ENCODE measurements at regions not wholly inside any gene's neighbourhood (a gene's known extent, or its start where the extent isn't known, plus 50 kb on each side); places are given as distances from the start of the nearest gene placed in this dataset.

DNA sequence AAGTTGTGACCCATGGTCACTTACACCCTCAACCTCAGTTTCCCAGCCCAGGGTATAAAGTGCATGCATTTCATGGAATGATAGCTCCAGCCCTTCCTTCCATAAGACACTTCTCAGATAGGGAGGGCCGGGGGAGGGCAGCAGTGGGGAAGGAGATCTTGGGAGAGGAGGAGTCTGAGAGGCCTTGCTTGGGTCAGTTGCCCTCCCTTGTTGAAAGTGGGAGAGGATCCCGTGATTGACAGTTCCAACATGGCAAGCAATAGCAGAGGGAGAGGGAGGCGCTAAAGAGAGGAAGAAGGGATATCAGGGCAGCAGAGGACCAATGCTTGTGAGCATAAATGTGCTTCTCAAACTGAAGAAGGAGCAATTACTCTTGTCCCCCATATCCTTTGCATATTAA, 244.4 kb downstream of the CHRM3 start (continued):
- TF ChIP-seq, protein P1, sequence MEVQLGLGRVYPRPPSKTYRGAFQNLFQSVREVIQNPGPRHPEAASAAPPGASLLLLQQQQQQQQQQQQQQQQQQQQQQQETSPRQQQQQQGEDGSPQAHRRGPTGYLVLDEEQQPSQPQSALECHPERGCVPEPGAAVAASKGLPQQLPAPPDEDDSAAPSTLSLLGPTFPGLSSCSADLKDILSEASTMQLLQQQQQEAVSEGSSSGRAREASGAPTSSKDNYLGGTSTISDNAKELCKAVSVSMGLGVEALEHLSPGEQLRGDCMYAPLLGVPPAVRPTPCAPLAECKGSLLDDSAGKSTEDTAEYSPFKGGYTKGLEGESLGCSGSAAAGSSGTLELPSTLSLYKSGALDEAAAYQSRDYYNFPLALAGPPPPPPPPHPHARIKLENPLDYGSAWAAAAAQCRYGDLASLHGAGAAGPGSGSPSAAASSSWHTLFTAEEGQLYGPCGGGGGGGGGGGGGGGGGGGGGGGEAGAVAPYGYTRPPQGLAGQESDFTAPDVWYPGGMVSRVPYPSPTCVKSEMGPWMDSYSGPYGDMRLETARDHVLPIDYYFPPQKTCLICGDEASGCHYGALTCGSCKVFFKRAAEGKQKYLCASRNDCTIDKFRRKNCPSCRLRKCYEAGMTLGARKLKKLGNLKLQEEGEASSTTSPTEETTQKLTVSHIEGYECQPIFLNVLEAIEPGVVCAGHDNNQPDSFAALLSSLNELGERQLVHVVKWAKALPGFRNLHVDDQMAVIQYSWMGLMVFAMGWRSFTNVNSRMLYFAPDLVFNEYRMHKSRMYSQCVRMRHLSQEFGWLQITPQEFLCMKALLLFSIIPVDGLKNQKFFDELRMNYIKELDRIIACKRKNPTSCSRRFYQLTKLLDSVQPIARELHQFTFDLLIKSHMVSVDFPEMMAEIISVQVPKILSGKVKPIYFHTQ (CRISPR knock-in tag; IDR thresholded peaks at IDR 0.05), result no peak
- TF ChIP-seq, protein P2, sequence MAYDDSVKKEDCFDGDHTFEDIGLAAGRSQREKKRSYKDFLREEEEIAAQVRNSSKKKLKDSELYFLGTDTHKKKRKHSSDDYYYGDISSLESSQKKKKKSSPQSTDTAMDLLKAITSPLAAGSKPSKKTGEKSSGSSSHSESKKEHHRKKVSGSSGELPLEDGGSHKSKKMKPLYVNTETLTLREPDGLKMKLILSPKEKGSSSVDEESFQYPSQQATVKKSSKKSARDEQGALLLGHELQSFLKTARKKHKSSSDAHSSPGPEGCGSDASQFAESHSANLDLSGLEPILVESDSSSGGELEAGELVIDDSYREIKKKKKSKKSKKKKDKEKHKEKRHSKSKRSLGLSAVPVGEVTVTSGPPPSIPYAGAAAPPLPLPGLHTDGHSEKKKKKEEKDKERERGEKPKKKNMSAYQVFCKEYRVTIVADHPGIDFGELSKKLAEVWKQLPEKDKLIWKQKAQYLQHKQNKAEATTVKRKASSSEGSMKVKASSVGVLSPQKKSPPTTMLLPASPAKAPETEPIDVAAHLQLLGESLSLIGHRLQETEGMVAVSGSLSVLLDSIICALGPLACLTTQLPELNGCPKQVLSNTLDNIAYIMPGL (CRISPR knock-in tag; IDR thresholded peaks at IDR 0.05), result no peak
- TF ChIP-seq NFYB (CRISPR knock-in tag; conservative IDR thresholded peaks at IDR 0.05; ENCODE audit: low read depth) (no peak), NFATC4 (CRISPR knock-in tag; IDR thresholded peaks at IDR 0.05) (no peak)
- TF ChIP-seq, protein P3, sequence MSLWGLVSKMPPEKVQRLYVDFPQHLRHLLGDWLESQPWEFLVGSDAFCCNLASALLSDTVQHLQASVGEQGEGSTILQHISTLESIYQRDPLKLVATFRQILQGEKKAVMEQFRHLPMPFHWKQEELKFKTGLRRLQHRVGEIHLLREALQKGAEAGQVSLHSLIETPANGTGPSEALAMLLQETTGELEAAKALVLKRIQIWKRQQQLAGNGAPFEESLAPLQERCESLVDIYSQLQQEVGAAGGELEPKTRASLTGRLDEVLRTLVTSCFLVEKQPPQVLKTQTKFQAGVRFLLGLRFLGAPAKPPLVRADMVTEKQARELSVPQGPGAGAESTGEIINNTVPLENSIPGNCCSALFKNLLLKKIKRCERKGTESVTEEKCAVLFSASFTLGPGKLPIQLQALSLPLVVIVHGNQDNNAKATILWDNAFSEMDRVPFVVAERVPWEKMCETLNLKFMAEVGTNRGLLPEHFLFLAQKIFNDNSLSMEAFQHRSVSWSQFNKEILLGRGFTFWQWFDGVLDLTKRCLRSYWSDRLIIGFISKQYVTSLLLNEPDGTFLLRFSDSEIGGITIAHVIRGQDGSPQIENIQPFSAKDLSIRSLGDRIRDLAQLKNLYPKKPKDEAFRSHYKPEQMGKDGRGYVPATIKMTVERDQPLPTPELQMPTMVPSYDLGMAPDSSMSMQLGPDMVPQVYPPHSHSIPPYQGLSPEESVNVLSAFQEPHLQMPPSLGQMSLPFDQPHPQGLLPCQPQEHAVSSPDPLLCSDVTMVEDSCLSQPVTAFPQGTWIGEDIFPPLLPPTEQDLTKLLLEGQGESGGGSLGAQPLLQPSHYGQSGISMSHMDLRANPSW (CRISPR knock-in tag; conservative IDR thresholded peaks at IDR 0.05; ENCODE audit: low read depth), result no peak

DNA sequence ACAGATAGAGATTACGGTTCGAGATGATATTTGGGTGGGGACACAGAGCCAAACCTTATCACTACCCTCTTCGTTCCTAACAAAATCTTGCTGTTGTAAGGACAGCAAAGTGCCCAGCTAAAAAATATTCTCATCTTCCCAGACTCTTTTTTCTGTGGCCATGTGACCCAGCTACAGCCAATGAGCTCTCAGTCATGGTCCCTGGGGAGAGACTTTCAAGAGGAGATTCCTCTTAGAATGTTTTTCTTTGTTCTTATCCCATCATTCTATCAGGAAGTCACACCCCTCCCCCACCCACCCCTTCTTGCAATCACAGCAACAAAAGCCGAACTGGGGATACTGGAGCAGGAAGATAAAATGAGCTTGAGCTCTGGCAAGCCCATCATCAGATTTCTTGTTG, 247.1 kb downstream of the CHRM3 start:
- ChIA-PET CTCF (interaction anchor here (0.6 kb wide), 1 partner anchor 340 kb away, joined by 4 read pairs; no protein-coding TSS in a partner anchor), POLR2A (no interaction called here)
- DNase-seq (ENCODE audit: low spot score) (no peak), ATAC-seq (peak; percentile 77)
- peaks cover 3% of the 10 kb centered on the region; the same call in 1 of the 2 replicates for H3K9me3 Mint-ChIP-seq
- H3K36me3 Mint-ChIP-seq, result peaks cover 31% of the 10 kb centered on the region
- TF ChIP-seq, protein P4, sequence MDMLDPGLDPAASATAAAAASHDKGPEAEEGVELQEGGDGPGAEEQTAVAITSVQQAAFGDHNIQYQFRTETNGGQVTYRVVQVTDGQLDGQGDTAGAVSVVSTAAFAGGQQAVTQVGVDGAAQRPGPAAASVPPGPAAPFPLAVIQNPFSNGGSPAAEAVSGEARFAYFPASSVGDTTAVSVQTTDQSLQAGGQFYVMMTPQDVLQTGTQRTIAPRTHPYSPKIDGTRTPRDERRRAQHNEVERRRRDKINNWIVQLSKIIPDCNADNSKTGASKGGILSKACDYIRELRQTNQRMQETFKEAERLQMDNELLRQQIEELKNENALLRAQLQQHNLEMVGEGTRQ (CRISPR knock-in tag; IDR thresholded peaks at IDR 0.05), result peak; percentile 83
- TF ChIP-seq, protein P5, sequence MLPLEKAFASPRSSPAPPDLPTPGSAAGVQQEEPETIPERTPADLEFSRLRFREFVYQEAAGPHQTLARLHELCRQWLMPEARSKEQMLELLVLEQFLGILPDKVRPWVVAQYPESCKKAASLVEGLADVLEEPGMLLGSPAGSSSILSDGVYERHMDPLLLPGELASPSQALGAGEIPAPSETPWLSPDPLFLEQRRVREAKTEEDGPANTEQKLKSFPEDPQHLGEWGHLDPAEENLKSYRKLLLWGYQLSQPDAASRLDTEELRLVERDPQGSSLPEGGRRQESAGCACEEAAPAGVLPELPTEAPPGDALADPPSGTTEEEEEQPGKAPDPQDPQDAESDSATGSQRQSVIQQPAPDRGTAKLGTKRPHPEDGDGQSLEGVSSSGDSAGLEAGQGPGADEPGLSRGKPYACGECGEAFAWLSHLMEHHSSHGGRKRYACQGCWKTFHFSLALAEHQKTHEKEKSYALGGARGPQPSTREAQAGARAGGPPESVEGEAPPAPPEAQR (CRISPR knock-in tag; IDR thresholded peaks at IDR 0.05), result no peak
- TF ChIP-seq, protein P6, sequence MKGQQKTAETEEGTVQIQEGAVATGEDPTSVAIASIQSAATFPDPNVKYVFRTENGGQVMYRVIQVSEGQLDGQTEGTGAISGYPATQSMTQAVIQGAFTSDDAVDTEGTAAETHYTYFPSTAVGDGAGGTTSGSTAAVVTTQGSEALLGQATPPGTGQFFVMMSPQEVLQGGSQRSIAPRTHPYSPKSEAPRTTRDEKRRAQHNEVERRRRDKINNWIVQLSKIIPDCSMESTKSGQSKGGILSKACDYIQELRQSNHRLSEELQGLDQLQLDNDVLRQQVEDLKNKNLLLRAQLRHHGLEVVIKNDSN (CRISPR knock-in tag; IDR thresholded peaks at IDR 0.05), result peak; percentile 74
- H3K4me1 Mint-ChIP-seq, result peaks cover 47% of the 10 kb centered on the region
- H3K4me3 Mint-ChIP-seq, result no peak overlapping the region
- no peaks in the 10 kb centered on the region for H3K27me3 Mint-ChIP-seq (ENCODE audit: low read depth)
- H3K27ac Mint-ChIP-seq, result no peak overlapping the region

DNA sequence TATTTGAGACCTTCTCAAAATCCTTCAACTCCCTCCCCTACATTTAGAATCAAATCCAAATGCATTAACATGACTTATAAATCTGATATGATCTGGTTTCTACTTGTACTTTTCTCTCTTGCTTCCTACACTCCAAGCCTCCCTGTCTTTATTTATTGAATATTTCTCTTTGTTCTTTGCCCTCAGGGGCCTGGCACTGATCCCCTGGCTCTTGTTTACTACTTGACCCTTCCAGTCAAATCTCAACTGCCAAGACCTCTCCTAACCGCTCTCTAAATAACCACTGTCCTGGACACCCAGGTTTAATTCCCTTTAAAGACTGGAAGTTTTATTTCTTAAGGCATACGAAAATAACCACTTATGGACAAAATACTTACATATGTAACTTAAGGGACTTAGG, 248.9 kb downstream of the CHRM3 start:
- no peak for ATAC-seq
- POLR2A ChIA-PET, result no interaction called here
- Mint-ChIP-seq H3K27me3 (ENCODE audit: low read depth) (no peaks in the 10 kb centered on the region), H3K4me3 (no peak overlapping the region), H3K4me1 (peaks cover 43% of the 10 kb centered on the region), H3K9me3 (peaks cover 9% of the 10 kb centered on the region; the same call in 1 of the 2 replicates), H3K27ac (no peak overlapping the region), H3K36me3 (peaks cover 41% of the 10 kb centered on the region)
- CTCF ChIA-PET, result interaction anchor here (1.2 kb wide), 1 partner anchor 183 kb away, joined by 3 read pairs; no protein-coding TSS in a partner anchor
- no peak for DNase-seq (ENCODE audit: low spot score)
- TF ChIP-seq CREM (CRISPR knock-in tag; IDR thresholded peaks at IDR 0.05), result no peak
- TF ChIP-seq, protein P7, sequence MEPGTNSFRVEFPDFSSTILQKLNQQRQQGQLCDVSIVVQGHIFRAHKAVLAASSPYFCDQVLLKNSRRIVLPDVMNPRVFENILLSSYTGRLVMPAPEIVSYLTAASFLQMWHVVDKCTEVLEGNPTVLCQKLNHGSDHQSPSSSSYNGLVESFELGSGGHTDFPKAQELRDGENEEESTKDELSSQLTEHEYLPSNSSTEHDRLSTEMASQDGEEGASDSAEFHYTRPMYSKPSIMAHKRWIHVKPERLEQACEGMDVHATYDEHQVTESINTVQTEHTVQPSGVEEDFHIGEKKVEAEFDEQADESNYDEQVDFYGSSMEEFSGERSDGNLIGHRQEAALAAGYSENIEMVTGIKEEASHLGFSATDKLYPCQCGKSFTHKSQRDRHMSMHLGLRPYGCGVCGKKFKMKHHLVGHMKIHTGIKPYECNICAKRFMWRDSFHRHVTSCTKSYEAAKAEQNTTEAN (CRISPR knock-in tag; IDR thresholded peaks at IDR 0.05), result no peak
- TF ChIP-seq, protein P8, sequence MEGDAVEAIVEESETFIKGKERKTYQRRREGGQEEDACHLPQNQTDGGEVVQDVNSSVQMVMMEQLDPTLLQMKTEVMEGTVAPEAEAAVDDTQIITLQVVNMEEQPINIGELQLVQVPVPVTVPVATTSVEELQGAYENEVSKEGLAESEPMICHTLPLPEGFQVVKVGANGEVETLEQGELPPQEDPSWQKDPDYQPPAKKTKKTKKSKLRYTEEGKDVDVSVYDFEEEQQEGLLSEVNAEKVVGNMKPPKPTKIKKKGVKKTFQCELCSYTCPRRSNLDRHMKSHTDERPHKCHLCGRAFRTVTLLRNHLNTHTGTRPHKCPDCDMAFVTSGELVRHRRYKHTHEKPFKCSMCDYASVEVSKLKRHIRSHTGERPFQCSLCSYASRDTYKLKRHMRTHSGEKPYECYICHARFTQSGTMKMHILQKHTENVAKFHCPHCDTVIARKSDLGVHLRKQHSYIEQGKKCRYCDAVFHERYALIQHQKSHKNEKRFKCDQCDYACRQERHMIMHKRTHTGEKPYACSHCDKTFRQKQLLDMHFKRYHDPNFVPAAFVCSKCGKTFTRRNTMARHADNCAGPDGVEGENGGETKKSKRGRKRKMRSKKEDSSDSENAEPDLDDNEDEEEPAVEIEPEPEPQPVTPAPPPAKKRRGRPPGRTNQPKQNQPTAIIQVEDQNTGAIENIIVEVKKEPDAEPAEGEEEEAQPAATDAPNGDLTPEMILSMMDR (IDR thresholded peaks at IDR 0.05), result no peak
- TF ChIP-seq, protein P9, sequence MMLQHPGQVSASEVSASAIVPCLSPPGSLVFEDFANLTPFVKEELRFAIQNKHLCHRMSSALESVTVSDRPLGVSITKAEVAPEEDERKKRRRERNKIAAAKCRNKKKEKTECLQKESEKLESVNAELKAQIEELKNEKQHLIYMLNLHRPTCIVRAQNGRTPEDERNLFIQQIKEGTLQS (CRISPR knock-in tag; conservative IDR thresholded peaks at IDR 0.05), result no peak
- no peak for TF ChIP-seq ESRRA (CRISPR knock-in tag; IDR thresholded peaks at IDR 0.05; ENCODE audit: borderline replicate concordance)
- TF ChIP-seq, protein P10, sequence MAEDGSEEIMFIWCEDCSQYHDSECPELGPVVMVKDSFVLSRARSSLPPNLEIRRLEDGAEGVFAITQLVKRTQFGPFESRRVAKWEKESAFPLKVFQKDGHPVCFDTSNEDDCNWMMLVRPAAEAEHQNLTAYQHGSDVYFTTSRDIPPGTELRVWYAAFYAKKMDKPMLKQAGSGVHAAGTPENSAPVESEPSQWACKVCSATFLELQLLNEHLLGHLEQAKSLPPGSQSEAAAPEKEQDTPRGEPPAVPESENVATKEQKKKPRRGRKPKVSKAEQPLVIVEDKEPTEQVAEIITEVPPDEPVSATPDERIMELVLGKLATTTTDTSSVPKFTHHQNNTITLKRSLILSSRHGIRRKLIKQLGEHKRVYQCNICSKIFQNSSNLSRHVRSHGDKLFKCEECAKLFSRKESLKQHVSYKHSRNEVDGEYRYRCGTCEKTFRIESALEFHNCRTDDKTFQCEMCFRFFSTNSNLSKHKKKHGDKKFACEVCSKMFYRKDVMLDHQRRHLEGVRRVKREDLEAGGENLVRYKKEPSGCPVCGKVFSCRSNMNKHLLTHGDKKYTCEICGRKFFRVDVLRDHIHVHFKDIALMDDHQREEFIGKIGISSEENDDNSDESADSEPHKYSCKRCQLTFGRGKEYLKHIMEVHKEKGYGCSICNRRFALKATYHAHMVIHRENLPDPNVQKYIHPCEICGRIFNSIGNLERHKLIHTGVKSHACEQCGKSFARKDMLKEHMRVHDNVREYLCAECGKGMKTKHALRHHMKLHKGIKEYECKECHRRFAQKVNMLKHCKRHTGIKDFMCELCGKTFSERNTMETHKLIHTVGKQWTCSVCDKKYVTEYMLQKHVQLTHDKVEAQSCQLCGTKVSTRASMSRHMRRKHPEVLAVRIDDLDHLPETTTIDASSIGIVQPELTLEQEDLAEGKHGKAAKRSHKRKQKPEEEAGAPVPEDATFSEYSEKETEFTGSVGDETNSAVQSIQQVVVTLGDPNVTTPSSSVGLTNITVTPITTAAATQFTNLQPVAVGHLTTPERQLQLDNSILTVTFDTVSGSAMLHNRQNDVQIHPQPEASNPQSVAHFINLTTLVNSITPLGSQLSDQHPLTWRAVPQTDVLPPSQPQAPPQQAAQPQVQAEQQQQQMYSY (CRISPR knock-in tag; IDR thresholded peaks at IDR 0.05), result no peak

Data from WTC11 (cell line).